ENCODE measurements at regions not wholly inside any gene's neighbourhood (a gene's known extent, or its start where the extent isn't known, plus 50 kb on each side); places are given as distances from the start of the nearest gene placed in this dataset.

DNA sequence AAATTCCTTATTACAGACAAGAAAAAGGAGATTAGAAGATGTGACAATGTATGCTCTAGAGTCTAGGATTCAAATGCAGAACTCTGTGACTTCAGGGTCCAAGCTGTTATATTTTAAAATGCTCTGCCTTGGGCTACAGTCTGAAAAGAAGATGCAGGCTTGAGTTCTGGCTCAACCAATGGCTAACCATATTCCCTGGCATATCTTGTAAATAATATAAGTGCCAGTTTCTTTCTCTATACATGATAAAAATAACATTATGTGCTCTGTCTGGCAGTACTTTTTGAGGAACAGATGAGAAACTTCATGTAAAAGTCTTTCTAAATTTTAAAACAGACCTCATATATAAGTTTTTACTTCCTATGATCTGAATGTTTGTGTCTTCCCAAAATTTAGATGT lies 926.5 kb upstream of the CDH6 start:
- Histone ChIP-seq H3K36me3 (no peaks in the 10 kb centered on the region), H3K27me3 (no peaks in the 10 kb centered on the region), H3K4me3 (no peak overlapping the region), H3K4me1 (no peaks in the 10 kb centered on the region), H3K27ac (no peak overlapping the region), H3K9me3 (no peaks in the 10 kb centered on the region)
- DNase-seq (ENCODE audit: low spot score in 2 of 2), result no peak
- TF ChIP-seq, protein P1, sequence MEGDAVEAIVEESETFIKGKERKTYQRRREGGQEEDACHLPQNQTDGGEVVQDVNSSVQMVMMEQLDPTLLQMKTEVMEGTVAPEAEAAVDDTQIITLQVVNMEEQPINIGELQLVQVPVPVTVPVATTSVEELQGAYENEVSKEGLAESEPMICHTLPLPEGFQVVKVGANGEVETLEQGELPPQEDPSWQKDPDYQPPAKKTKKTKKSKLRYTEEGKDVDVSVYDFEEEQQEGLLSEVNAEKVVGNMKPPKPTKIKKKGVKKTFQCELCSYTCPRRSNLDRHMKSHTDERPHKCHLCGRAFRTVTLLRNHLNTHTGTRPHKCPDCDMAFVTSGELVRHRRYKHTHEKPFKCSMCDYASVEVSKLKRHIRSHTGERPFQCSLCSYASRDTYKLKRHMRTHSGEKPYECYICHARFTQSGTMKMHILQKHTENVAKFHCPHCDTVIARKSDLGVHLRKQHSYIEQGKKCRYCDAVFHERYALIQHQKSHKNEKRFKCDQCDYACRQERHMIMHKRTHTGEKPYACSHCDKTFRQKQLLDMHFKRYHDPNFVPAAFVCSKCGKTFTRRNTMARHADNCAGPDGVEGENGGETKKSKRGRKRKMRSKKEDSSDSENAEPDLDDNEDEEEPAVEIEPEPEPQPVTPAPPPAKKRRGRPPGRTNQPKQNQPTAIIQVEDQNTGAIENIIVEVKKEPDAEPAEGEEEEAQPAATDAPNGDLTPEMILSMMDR (IDR thresholded peaks at IDR 0.05), result no peak
- TF ChIP-seq POLR2A (IDR thresholded peaks at IDR 0.05) (no peak), POLR2AphosphoS5 (IDR thresholded peaks at IDR 0.05) (no peak)
- intact Hi-C loops (cut with DNase I; ENCODE audit: low total_unique reads), result no loop called here

DNA sequence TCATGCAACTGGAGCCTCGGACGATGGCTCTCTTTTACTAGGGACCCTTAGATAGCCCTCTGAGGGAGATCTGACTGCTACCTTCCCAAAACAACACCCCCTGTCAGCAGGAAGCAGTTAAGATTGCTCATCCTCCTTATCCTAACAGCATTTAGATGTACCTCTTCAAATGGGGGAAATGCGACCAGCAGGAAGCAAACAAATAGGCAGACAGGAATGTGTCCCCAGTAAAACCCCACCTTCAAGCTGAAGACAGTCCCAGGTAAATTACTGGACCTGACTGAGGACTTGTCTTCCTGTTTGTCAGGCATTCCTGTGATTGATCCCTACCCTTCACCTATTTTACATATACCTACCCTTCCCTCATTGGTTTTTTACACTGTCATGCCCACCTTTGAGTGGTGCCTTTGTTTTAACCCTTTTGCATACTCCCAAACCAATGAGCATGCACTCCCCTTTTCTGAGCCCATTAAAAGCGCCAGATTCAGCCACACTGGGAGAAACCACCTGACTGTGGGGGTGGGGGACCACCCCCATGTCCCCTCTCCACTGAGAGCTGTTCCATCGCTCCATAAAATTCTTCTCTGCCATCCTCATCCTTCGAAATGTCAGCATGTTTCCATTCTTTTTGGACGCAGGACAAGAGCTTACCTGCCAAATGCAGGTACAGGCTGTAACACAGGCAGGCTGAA lies 954.0 kb upstream of the CDH6 start:
- Histone ChIP-seq H3K4me3 (no peak overlapping the region), H3K27me3 (no peaks in the 10 kb centered on the region), H3K4me1 (no peaks in the 10 kb centered on the region), H3K27ac (no peak overlapping the region), H3K9me3 (no peaks in the 10 kb centered on the region), H3K36me3 (no peaks in the 10 kb centered on the region)
- TF ChIP-seq POLR2AphosphoS5 (IDR thresholded peaks at IDR 0.05) (no peak), POLR2A (IDR thresholded peaks at IDR 0.05) (no peak)
- TF ChIP-seq, protein P1 (IDR thresholded peaks at IDR 0.05), result no peak
- intact Hi-C loops (cut with DNase I; ENCODE audit: low total_unique reads), result no loop called here
- DNase-seq (ENCODE audit: low spot score in 2 of 2), result no peak

DNA sequence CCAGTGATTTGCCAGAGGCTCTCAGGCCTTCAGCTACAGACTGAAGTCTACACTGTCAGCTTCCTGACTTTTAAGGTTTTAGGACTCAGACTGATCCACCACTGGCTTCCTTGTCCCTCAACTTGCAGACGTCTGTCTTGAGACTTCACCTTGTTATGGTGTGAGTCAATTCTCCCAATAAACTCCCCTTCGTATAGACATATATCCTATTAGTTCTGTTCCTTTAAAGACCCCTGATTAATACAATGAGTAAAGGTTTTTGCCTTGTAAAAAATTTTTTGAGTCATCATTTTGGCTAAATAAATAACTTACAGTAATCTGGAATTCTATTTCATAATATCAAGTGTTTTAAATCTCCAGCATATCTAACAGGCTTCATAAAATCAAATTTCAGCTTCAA lies 956.3 kb upstream of the CDH6 start:
- intact Hi-C loops (cut with DNase I; ENCODE audit: low total_unique reads), result no loop called here
- Histone ChIP-seq H3K4me1 (no peaks in the 10 kb centered on the region), H3K36me3 (no peaks in the 10 kb centered on the region), H3K27me3 (no peaks in the 10 kb centered on the region), H3K9me3 (no peaks in the 10 kb centered on the region), H3K27ac (no peak overlapping the region), H3K4me3 (no peak overlapping the region)
- no peak for DNase-seq (ENCODE audit: low spot score in 2 of 2)
- TF ChIP-seq, protein P1 (IDR thresholded peaks at IDR 0.05), result no peak
- TF ChIP-seq POLR2A (IDR thresholded peaks at IDR 0.05), result no peak
- no peak for TF ChIP-seq POLR2AphosphoS5 (IDR thresholded peaks at IDR 0.05)

DNA sequence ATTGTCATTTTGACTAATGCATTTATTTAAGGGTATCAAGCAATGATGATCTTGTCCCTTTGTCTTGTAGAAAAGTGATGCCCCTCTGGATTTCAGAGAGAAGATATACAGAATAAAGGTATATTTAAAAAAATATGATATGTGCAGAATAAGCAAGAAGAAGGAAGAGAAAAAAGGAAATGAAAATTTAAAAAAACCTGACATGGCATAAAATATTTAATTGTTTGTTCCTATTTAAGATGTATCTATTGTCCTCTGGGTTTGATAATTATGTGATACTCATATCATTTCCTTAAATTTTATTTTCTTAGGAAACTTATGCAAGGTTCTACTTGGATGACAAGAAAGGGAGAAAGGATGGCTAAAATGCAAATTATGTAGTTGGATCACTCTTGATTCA lies 983.7 kb upstream of the CDH6 start:
- no peak for TF ChIP-seq POLR2AphosphoS5 (IDR thresholded peaks at IDR 0.05)
- TF ChIP-seq, protein P1 (IDR thresholded peaks at IDR 0.05), result no peak
- TF ChIP-seq POLR2A (IDR thresholded peaks at IDR 0.05), result no peak
- Histone ChIP-seq H3K4me1 (no peaks in the 10 kb centered on the region), H3K4me3 (no peak overlapping the region), H3K27me3 (no peaks in the 10 kb centered on the region), H3K9me3 (peaks cover 4 to 8% of the 10 kb centered on the region in 2 donors), H3K36me3 (no peaks in the 10 kb centered on the region), H3K27ac (no peak overlapping the region)
- DNase-seq (ENCODE audit: low spot score in 2 of 2), result no peak
- intact Hi-C loops (cut with DNase I; ENCODE audit: low total_unique reads), result no loop called here

DNA sequence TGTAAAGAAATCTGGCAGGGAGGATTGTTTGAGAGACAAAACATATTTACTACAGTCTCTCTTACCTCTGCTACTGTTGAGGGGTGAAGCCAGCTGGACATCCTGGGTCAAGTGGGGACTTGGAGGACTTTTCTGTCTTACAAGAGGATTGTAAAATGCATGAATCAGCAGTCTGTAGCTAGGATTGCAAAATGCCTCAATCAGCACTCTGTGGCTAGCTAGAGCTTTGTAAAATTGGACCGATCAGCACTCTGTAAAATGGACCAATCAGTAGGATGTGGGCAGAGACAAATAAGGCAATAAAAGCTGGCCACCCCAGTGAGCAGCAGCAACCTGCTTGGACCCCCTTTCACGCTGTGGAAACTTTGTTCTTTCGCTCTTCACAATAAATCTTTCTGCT lies 995.8 kb upstream of the CDH6 start:
- Histone ChIP-seq H3K4me1 (no peaks in the 10 kb centered on the region), H3K36me3 (no peaks in the 10 kb centered on the region), H3K27me3 (no peaks in the 10 kb centered on the region), H3K27ac (no peak overlapping the region), H3K4me3 (no peak overlapping the region), H3K9me3 (peaks cover 0 to 11% of the 10 kb centered on the region in 2 donors)
- DNase-seq (ENCODE audit: low spot score in 2 of 2), result no peak
- intact Hi-C loops (cut with DNase I; ENCODE audit: low total_unique reads), result no loop called here
- TF ChIP-seq, protein P1 (IDR thresholded peaks at IDR 0.05), result no peak
- TF ChIP-seq POLR2A (IDR thresholded peaks at IDR 0.05), result no peak
- TF ChIP-seq POLR2AphosphoS5 (IDR thresholded peaks at IDR 0.05), result no peak
